H9 (cell line): ENCODE measurements at regions not wholly inside any gene's neighbourhood (a gene's known extent, or its start where the extent isn't known, plus 50 kb on each side); places are given as distances from the start of the nearest gene placed in this dataset.

ENCODE experiments used
- DNase-seq: peaks from one replicate; pipeline ENCODE4 v3.0.0-alpha.2; 2017
- H2AFZ ChIP-seq: one replicate; pipeline ENCODE4 v1.6.1; 2013; ENCODE audit warnings: mild to moderate bottlenecking, low read length, control low read depth, moderate library complexity
- H2AK5ac ChIP-seq: 2 replicates; pipeline ENCODE4 v1.6.1; 2013; ENCODE audit warnings: low read length, control low read depth, mixed read lengths; ENCODE audit not compliant: insufficient read length
- H2BK120ac ChIP-seq: one replicate; pipeline ENCODE4 v1.6.1; 2013; ENCODE audit warnings: low read depth, mild to moderate bottlenecking, low read length, control low read depth, inconsistent platforms; ENCODE audit not compliant: poor library complexity, severe bottlenecking
- H2BK12ac ChIP-seq: 2 replicates; pipeline ENCODE4 v1.6.1; 2013; ENCODE audit warnings: low read length, control low read depth, mixed read lengths, low read depth; ENCODE audit not compliant: insufficient read length
- H2BK15ac ChIP-seq: 2 replicates; pipeline ENCODE4 v1.6.1; 2013; ENCODE audit warnings: low read depth, low read length, control low read depth
- H2BK20ac ChIP-seq: one replicate; pipeline ENCODE4 v1.6.1; 2013; ENCODE audit warnings: low read depth, mild to moderate bottlenecking, low read length, control low read depth, inconsistent platforms; ENCODE audit not compliant: poor library complexity, severe bottlenecking
- H2BK5ac ChIP-seq: 2 replicates; pipeline ENCODE4 v1.6.1; 2013; ENCODE audit warnings: low read length, control low read depth, mixed read lengths; ENCODE audit not compliant: insufficient read length
- H3K14ac ChIP-seq: 2 replicates; pipeline ENCODE4 v1.6.1; 2013; ENCODE audit warnings: low read length, control low read depth; ENCODE audit not compliant: insufficient read depth
- H3K18ac ChIP-seq: 2 replicates; pipeline ENCODE4 v1.6.1; 2013; ENCODE audit warnings: low read depth, mild to moderate bottlenecking, mixed read lengths, low read length, control low read depth; ENCODE audit not compliant: insufficient read length
- H3K23ac ChIP-seq: 2 replicates; pipeline ENCODE4 v1.6.1; 2013; ENCODE audit warnings: low read length, control low read depth, mixed read lengths, low read depth; ENCODE audit not compliant: insufficient read length
- H3K23me2 ChIP-seq: 2 replicates; pipeline ENCODE4 v1.6.1; 2013; ENCODE audit warnings: low read depth, mild to moderate bottlenecking, mixed read lengths, low read length, control low read depth; ENCODE audit not compliant: insufficient read length, poor library complexity, severe bottlenecking
- H3K27ac ChIP-seq: 2 replicates; pipeline ENCODE4 v1.5.1; 2013; ENCODE audit warnings: low read length, control low read depth, mixed read lengths, low read depth; ENCODE audit not compliant: insufficient read length
- H3K27me3 ChIP-seq: 2 replicates; pipeline ENCODE4 v1.6.1; 2013; ENCODE audit warnings: low read length, control low read depth, inconsistent platforms; ENCODE audit not compliant: insufficient read depth
- H3K4ac ChIP-seq: 2 replicates; pipeline ENCODE4 v1.6.1; 2013; ENCODE audit warnings: low read depth, mild to moderate bottlenecking, control low read depth, inconsistent platforms, low read length, moderate library complexity
- H3K4me1 ChIP-seq: 2 replicates; pipeline ENCODE4 v1.6.1; 2013; ENCODE audit warnings: low read length, control low read depth, inconsistent platforms; ENCODE audit not compliant: insufficient read depth
- H3K4me2 ChIP-seq: 2 replicates; pipeline ENCODE4 v1.6.1; 2013; ENCODE audit warnings: low read length, control low read depth, mixed read lengths; ENCODE audit not compliant: insufficient read length, insufficient read depth
- H3K56ac ChIP-seq: 2 replicates; pipeline ENCODE4 v1.6.1; 2013; ENCODE audit warnings: low read depth, mild to moderate bottlenecking, mixed read lengths, low read length, control low read depth; ENCODE audit not compliant: insufficient read length
- H3K79me1 ChIP-seq: 2 replicates; pipeline ENCODE4 v1.6.1; 2013; ENCODE audit warnings: low read depth, mild to moderate bottlenecking, moderate library complexity, low read length, control low read depth, inconsistent platforms; ENCODE audit not compliant: insufficient read depth, poor library complexity, severe bottlenecking
- H3K79me2 ChIP-seq: 2 replicates; pipeline ENCODE4 v1.6.1; 2013; ENCODE audit warnings: low read length, control low read depth, inconsistent platforms; ENCODE audit not compliant: insufficient read depth
- H3K9ac ChIP-seq: 2 replicates; pipeline ENCODE4 v1.6.1; 2013; ENCODE audit warnings: low read length, control low read depth, mixed read lengths; ENCODE audit not compliant: insufficient read length; ENCODE audit errors: extremely low read depth
- H3K9me3 ChIP-seq: one replicate; pipeline ENCODE4 v1.6.1; 2013; ENCODE audit warnings: low read depth, low read length, inconsistent platforms; ENCODE audit not compliant: control insufficient read depth
- H3T11ph ChIP-seq: one replicate; pipeline ENCODE4 v1.6.1; 2013; ENCODE audit warnings: mild to moderate bottlenecking, low read length, control low read depth, inconsistent platforms
- H4K20me1 ChIP-seq: one replicate; pipeline ENCODE4 v1.6.1; 2013; ENCODE audit not compliant: control insufficient read depth, insufficient read length, insufficient read depth
- H4K5ac ChIP-seq: 2 replicates; pipeline ENCODE4 v1.6.1; 2013; ENCODE audit warnings: low read depth, mild to moderate bottlenecking, mixed read lengths, low read length, control low read depth; ENCODE audit not compliant: insufficient read length
- H4K8ac ChIP-seq: replicated peaks from 2 replicates; pipeline ENCODE4 v1.6.1; 2013; ENCODE audit warnings: low read length, control low read depth, mixed read lengths, low read depth; ENCODE audit not compliant: insufficient read length
- H4K91ac ChIP-seq: 2 replicates; pipeline ENCODE4 v1.6.1; 2013; ENCODE audit warnings: low read depth, mild to moderate bottlenecking, moderate library complexity, mixed read lengths, low read length, control low read depth; ENCODE audit not compliant: insufficient read length
- H3K27ac Mint-ChIP-seq, 3 experiments: 2 replicates in 2 of 3; 3 replicates in 1 of 3; pipeline ENCODE4 v1.8.0; 2020 to 2021; ENCODE audit warnings: mixed read lengths in 3 of 3, mild to moderate bottlenecking in 1 of 3, moderate library complexity in 1 of 3
- H3K27me3 Mint-ChIP-seq: 2 replicates; pipeline ENCODE4 v1.8.0; 2021; ENCODE audit warnings: low read depth, mild to moderate bottlenecking, moderate library complexity, mixed read lengths
- H3K36me3 Mint-ChIP-seq, 3 experiments: 2 replicates in 2 of 3; 3 replicates in 1 of 3; pipeline ENCODE4 v1.8.0; 2020 to 2021; ENCODE audit warnings: low read depth in 3 of 3, mixed read lengths in 3 of 3; ENCODE audit not compliant: insufficient read depth in 1 of 3
- H3K4me1 Mint-ChIP-seq, 2 experiments: 2 replicates each; pipeline ENCODE4 v1.8.0; 2020; ENCODE audit warnings: mixed read lengths in 2 of 2
- H3K4me3 Mint-ChIP-seq, 2 experiments: 2 replicates in 1 of 2; 3 replicates in 1 of 2; pipeline ENCODE4 v1.8.0; 2020 to 2021; ENCODE audit warnings: mild to moderate bottlenecking in 2 of 2, mixed read lengths in 2 of 2, moderate library complexity in 1 of 2
- H3K9me3 Mint-ChIP-seq, 2 experiments: 2 replicates in 1 of 2; 3 replicates in 1 of 2; pipeline ENCODE4 v1.8.0; 2020; ENCODE audit warnings: mild to moderate bottlenecking in 2 of 2, mixed read lengths in 2 of 2, moderate library complexity in 1 of 2
- CTCF ChIP-seq: fragments of 200-600 bp; sonication (generic); conservative IDR thresholded peaks from 3 replicates; pipeline ENCODE4 v1.8.0; 2021; ENCODE audit warnings: antibody characterized with exemption, mild to moderate bottlenecking
- WGBS: extraction: QIAGEN DNeasy Blood & Tissue Kit; methylation state at CpG from one replicate; pipeline ENCODE4 v1.1.7; 2013; ENCODE audit warnings: missing lambda C conversion rate, low lambda C conversion rate, mixed read lengths; ENCODE audit not compliant: insufficient read length; ENCODE audit errors: extremely low coverage; 5-methylcytosine and 5-hydroxymethylcytosine counted together

GRCh38 chr6:11345536-11345935 lies 113.1 kb upstream of the NEDD9 start:
- H2BK120ac ChIP-seq: no peak overlapping the region
- H3K27me3 ChIP-seq: no peaks in the 10 kb centered on the region
- H2BK5ac ChIP-seq: no peak overlapping the region
- H2BK20ac ChIP-seq: no peak overlapping the region
- H3K14ac ChIP-seq: no peak overlapping the region
- H3K56ac ChIP-seq: no peak overlapping the region
- no CpG with 5 or more reads among the region's 5 CpGs for WGBS
- no peak overlapping the region for H2BK12ac ChIP-seq
- peaks cover 8% of the 10 kb centered on the region for H3K27me3 Mint-ChIP-seq
- no peak overlapping the region for H3K4me2 ChIP-seq
- TF ChIP-seq CTCF: no peak
- DNase-seq: no peak
- no peak overlapping the region for H2AFZ ChIP-seq
- no peak overlapping the region for H3K27ac ChIP-seq
- H3T11ph ChIP-seq: no peak overlapping the region
- no peaks in the 10 kb centered on the region for H3K79me2 ChIP-seq
- H3K9me3 ChIP-seq: no peaks in the 10 kb centered on the region
- H3K36me3 Mint-ChIP-seq: no peaks in the 10 kb centered on the region
- H2BK15ac ChIP-seq: no peak overlapping the region
- H4K5ac ChIP-seq: no peak overlapping the region
- no peaks in the 10 kb centered on the region for H4K20me1 ChIP-seq
- H3K4me3 Mint-ChIP-seq: no peak overlapping the region
- no peak overlapping the region for H3K9ac ChIP-seq
- H2AK5ac ChIP-seq: no peak overlapping the region
- peaks cover 0 to 3% of the 10 kb centered on the region in 2 experiments; a peak in 2 of 5 replicates for H3K9me3 Mint-ChIP-seq
- H3K23ac ChIP-seq: no peak overlapping the region
- H4K91ac ChIP-seq: no peak overlapping the region
- no peaks in the 10 kb centered on the region for H3K79me1 ChIP-seq
- H3K18ac ChIP-seq: no peak overlapping the region
- H3K4ac ChIP-seq: no peak overlapping the region
- no peak overlapping the region for H4K8ac ChIP-seq
- no peaks in the 10 kb centered on the region for H3K4me1 ChIP-seq
- no peaks in the 10 kb centered on the region for H3K4me1 Mint-ChIP-seq
- no peak overlapping the region for H3K27ac Mint-ChIP-seq
- H3K23me2 ChIP-seq: no peaks in the 10 kb centered on the region
